ENCODE measurements at regions not wholly inside any gene's neighbourhood (a gene's known extent, or its start where the extent isn't known, plus 50 kb on each side); places are given as distances from the start of the nearest gene placed in this dataset.

DNA sequence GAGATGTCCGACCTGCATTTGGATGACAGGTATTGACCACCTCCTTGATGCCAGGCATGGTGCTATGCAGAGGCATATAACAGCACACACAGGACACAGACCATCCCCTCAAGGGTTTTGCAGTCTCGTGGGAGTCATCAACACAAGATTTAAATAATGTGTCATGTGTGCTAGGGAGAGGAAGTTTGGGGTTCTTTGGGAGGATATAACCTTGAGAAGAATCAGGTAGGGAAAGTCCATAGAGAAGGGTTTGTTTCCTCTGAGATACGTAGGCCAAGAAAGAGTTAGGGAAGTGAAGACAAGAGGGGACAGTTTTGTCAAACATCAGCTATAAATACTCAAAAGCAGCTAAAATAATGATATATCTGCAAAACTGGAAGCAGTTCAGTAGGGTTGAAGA is 215.9 kb upstream of the RBFOX1 start:
- TF ChIP-seq YY1 (tag by site-specific recombination; IDR thresholded peaks at IDR 0.05) (no peak), REST (tag by site-specific recombination; IDR thresholded peaks at IDR 0.05) (no peak), CTCF (tag by site-specific recombination; IDR thresholded peaks at IDR 0.05) (no peak)

All from HEK293 (cell line).